Activated T-helper 1 cell treated with Interleukin-2 at 50 U/mL for 16 hours (primary cell): ENCODE measurements at regions not wholly inside any gene's neighbourhood (a gene's known extent, or its start where the extent isn't known, plus 50 kb on each side); places are given as distances from the start of the nearest gene placed in this dataset.

ENCODE experiments used
- DNase-seq: peaks from one replicate; pipeline ENCODE4 v3.0.0-alpha.2; 2020; ENCODE audit warnings: low read depth

- DNase-seq = no peak
Measured at GRCh38 chr21:16752475-16752857, 760.4 kb upstream of the CXADR start.

GRCh38 chr21:16755061-16755460, 757.8 kb upstream of the CXADR start:
- DNase-seq = no peak

- DNase-seq = no peak
Measured at GRCh38 chr21:16767201-16767600, 745.6 kb upstream of the CXADR start.

GRCh38 chr21:16768096-16768495, 744.7 kb upstream of the CXADR start:
- DNase-seq = no peak

GRCh38 chr21:16770266-16770665, 742.6 kb upstream of the CXADR start:
- no peak for DNase-seq

- DNase-seq = no peak
Measured at GRCh38 chr21:16773206-16773605, 739.6 kb upstream of the CXADR start.

GRCh38 chr21:16775076-16775475, 737.8 kb upstream of the CXADR start:
- DNase-seq = no peak

GRCh38 chr21:16777041-16777720, 735.7 kb upstream of the CXADR start:
- DNase-seq = no peak

- DNase-seq = no peak
Measured at GRCh38 chr21:16788584-16788983, 724.3 kb upstream of the CXADR start.

GRCh38 chr21:16789636-16790035, 723.2 kb upstream of the CXADR start:
- no peak for DNase-seq

- DNase-seq = no peak
Measured at GRCh38 chr21:16792101-16792500, 720.7 kb upstream of the CXADR start.

GRCh38 chr21:16794950-16795349, 717.9 kb upstream of the CXADR start:
- DNase-seq = no peak

- no peak for DNase-seq
Measured at GRCh38 chr21:16796776-16797175, 716.1 kb upstream of the CXADR start.

- DNase-seq = no peak
Measured at GRCh38 chr21:16797540-16797939, 715.3 kb upstream of the CXADR start.

- DNase-seq = no peak
Measured at GRCh38 chr21:16797966-16798365, 714.9 kb upstream of the CXADR start.

GRCh38 chr21:16800536-16801275, 712.1 kb upstream of the CXADR start:
- no peak for DNase-seq

- DNase-seq = no peak
Measured at GRCh38 chr21:16811011-16811410, 701.8 kb upstream of the CXADR start.

GRCh38 chr21:16811970-16812369, 700.9 kb upstream of the CXADR start:
- no peak for DNase-seq

- no peak for DNase-seq
Measured at GRCh38 chr21:16815243-16815642, 697.6 kb upstream of the CXADR start.

- no peak for DNase-seq
Measured at GRCh38 chr21:16821588-16821987, 691.3 kb upstream of the CXADR start.

- no peak for DNase-seq
Measured at GRCh38 chr21:16829532-16829931, 683.3 kb upstream of the CXADR start.

- DNase-seq = no peak
Measured at GRCh38 chr21:16832791-16833190, 680.1 kb upstream of the CXADR start.

- no peak for DNase-seq
Measured at GRCh38 chr21:16834791-16835190, 678.1 kb upstream of the CXADR start.

- no peak for DNase-seq
Measured at GRCh38 chr21:16837321-16837720, 675.5 kb upstream of the CXADR start.
